B cell (primary cell): ENCODE measurements at regions not wholly inside any gene's neighbourhood (a gene's known extent, or its start where the extent isn't known, plus 50 kb on each side); places are given as distances from the start of the nearest gene placed in this dataset.

Source experiments
- ATAC-seq: fragments of 200-7000 bp; cut with Tn5 transposase; one replicate; pipeline ENCODE4 v1.10.0; 2021; ENCODE audit warnings: low read depth, mild to moderate bottlenecking, moderate number of reproducible peaks, moderate library complexity
- CTCF ChIA-PET: fragments of 350-600 bp; sonication (Branson Sonifier 250); formaldehyde crosslinking; loops from one replicate; lab custom pipeline; 2021; ENCODE audit warnings: antibody characterized with exemption, inconsistent platforms; lab: Charles Lee
- POLR2A ChIA-PET: fragments of 350-600 bp; sonication (Branson Sonifier 250); formaldehyde crosslinking; loops from one replicate; lab custom pipeline; 2021; ENCODE audit warnings: antibody characterized with exemption; lab: Charles Lee
- DNase-seq: peaks from one replicate; pipeline ENCODE4 v3.0.0; 2013
- H2AFZ ChIP-seq: 2 replicates; pipeline ENCODE4 v1.6.1; 2012; ENCODE audit warnings: mild to moderate bottlenecking, low read depth, low read length; ENCODE audit not compliant: insufficient read depth, poor library complexity, severe bottlenecking
- H3K27ac ChIP-seq, 2 donors: 1 replicate in 1 of 2; 2 replicates in 1 of 2; pipeline ENCODE4 v1.5.1; 2012 to 2013; ENCODE audit warnings: low read length in 2 of 2, mild to moderate bottlenecking in 2 of 2, moderate library complexity in 1 of 2
- H3K27me3 ChIP-seq, 4 experiments: fragments of 200-600 bp in 1 of 4; sonication (generic) in 1 of 4; replicated peaks in 1 of 4; 1 replicate in 2 of 4; 2 replicates in 2 of 4; pipeline versions ENCODE4 v1.6.1 to v1.7.0; 2013 to 2016; ENCODE audit warnings: low read length in 3 of 4, mild to moderate bottlenecking in 2 of 4, mixed read lengths in 1 of 4, moderate library complexity in 1 of 4; ENCODE audit not compliant: insufficient read depth in 4 of 4, control insufficient read depth in 3 of 4; ENCODE audit errors: control extremely low read depth in 1 of 4
- H3K36me3 ChIP-seq, 2 experiments: replicated peaks in 1 of 2; 1 replicate in 1 of 2; 2 replicates in 1 of 2; pipeline versions ENCODE4 v1.6.1 to v1.7.1; 2013; ENCODE audit warnings: low read length in 1 of 2; ENCODE audit not compliant: insufficient read depth in 2 of 2, control insufficient read depth in 1 of 2; ENCODE audit errors: control extremely low read depth in 1 of 2, extremely low read depth in 1 of 2
- H3K4me1 ChIP-seq, 2 donors: fragments of 200-600 bp in 1 of 2; sonication (generic) in 1 of 2; 1 replicate in 1 of 2; 2 replicates in 1 of 2; pipeline versions ENCODE4 v1.5.1 to v1.6.1; 2013 to 2017; ENCODE audit warnings: low read length in 2 of 2; ENCODE audit not compliant: control insufficient read depth in 2 of 2, insufficient read depth in 2 of 2
- H3K4me2 ChIP-seq: replicated peaks from 2 replicates; pipeline ENCODE3; 2012; ENCODE audit warnings: mild to moderate bottlenecking, low read depth, low read length; ENCODE audit not compliant: poor library complexity, severe bottlenecking
- H3K4me3 ChIP-seq, 5 experiments: fragments of 200-600 bp in 1 of 5; sonication (generic) in 1 of 5; 1 replicate in 3 of 5; 2 replicates in 2 of 5; pipeline versions ENCODE4 v1.5.1 to v1.7.0; 2011 to 2016; ENCODE audit warnings: low read length in 4 of 5, mild to moderate bottlenecking in 4 of 5, low read depth in 2 of 5, control low read depth in 1 of 5, moderate library complexity in 1 of 5; ENCODE audit not compliant: insufficient read depth in 1 of 5; ENCODE audit errors: control extremely low read depth in 1 of 5, extremely low read depth in 1 of 5
- H3K79me2 ChIP-seq: fragments of 200-600 bp; sonication (generic); one replicate; pipeline ENCODE4 v1.6.0; 2016; ENCODE audit warnings: low read length; ENCODE audit not compliant: control insufficient read depth, insufficient read depth
- H3K9ac ChIP-seq: fragments of 200-600 bp; sonication (generic); 2 replicates; pipeline ENCODE4 v1.6.1; 2017; ENCODE audit warnings: mild to moderate bottlenecking, low read length, moderate library complexity
- H3K9me3 ChIP-seq, 3 donors: one replicate each; pipeline versions ENCODE4 v1.6.1 to v1.7.1; 2013; ENCODE audit warnings: low read length in 2 of 3; ENCODE audit not compliant: control insufficient read depth in 2 of 3, insufficient read depth in 1 of 3; ENCODE audit errors: control extremely low read depth in 1 of 3
- H4K20me1 ChIP-seq: 2 replicates; pipeline ENCODE4 v1.6.0; 2012; ENCODE audit warnings: mild to moderate bottlenecking, low read length; ENCODE audit not compliant: insufficient read depth, control insufficient read depth, poor library complexity, severe bottlenecking
- H3K27ac Mint-ChIP-seq: one replicate; pipeline ENCODE4 v1.8.0; 2021; ENCODE audit warnings: mixed read lengths
- H3K27me3 Mint-ChIP-seq: one replicate; pipeline ENCODE4 v1.8.0; 2021; ENCODE audit warnings: mixed read lengths
- H3K4me1 Mint-ChIP-seq: one replicate; pipeline ENCODE4 v1.8.0; 2021; ENCODE audit warnings: mixed read lengths
- H3K4me3 Mint-ChIP-seq: one replicate; pipeline ENCODE4 v1.8.0; 2021; ENCODE audit warnings: mixed read lengths
- H3K9me3 Mint-ChIP-seq: one replicate; pipeline ENCODE4 v1.8.0; 2022; ENCODE audit warnings: mixed read lengths; ENCODE audit not compliant: insufficient read depth
- CTCF ChIP-seq: fragments of 200-600 bp; IDR thresholded peaks from one replicate; pipeline ENCODE4 v1.8.0; 2022; ENCODE audit warnings: antibody characterized with exemption, mild to moderate bottlenecking
- EZH2 ChIP-seq: IDR thresholded peaks from 2 replicates; pipeline ENCODE4 v1.6.1; 2012; ENCODE audit warnings: borderline replicate concordance, low read depth, mild to moderate bottlenecking, moderate library complexity, low read length; ENCODE audit not compliant: insufficient read depth, poor library complexity, severe bottlenecking
- WGBS: methylation state at CpG from one replicate; pipeline ENCODE4 v1.1.5; 2013; ENCODE audit warnings: missing lambda C conversion rate; ENCODE audit not compliant: insufficient coverage; 5-methylcytosine and 5-hydroxymethylcytosine counted together
- intact Hi-C: fragments of 100-400 bp; cut with micrococcal nuclease; formaldehyde crosslinking; loops from one replicate; pipeline ENCODE4 v1.10.0; 2022

DNA sequence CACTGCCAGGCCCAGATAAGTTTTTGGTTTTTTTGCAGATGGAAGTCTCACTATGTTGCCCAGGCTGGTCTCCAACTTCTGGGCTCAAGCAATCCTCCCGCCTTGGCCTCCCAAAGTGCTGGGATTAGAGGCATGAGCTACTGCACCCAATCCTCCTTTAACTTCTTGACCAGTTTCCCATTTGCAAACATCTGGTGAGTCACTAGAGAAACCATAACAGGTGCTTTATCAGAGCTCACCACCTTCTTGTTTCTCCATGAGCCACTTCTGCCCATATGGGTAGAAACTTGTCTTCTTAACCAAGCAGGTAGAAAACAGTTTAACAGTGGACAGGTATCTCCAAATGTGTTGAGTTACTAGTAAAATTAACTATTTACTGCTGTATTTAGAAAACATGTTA lies 128.4 kb upstream of the AP1S2 start:
- Histone ChIP-seq H3K79me2 (no peaks in the 10 kb centered on the region), H3K4me1 (no peaks in the 10 kb centered on the region), H3K36me3 (no peaks in the 10 kb centered on the region), H3K4me3 (no peak overlapping the region), H4K20me1 (no peaks in the 10 kb centered on the region), H3K9ac (no peak overlapping the region), H3K27ac (no peak overlapping the region), H3K27me3 (no peaks in the 10 kb centered on the region), H3K4me2 (no peak overlapping the region), H2AFZ (no peak overlapping the region), H3K9me3 (no peaks in the 10 kb centered on the region)
- peaks cover 3% of the 10 kb centered on the region for H3K4me1 Mint-ChIP-seq
- TF ChIP-seq CTCF (no peak), EZH2 (no peak)
- ChIA-PET POLR2A (no interaction called here), CTCF (no interaction called here)
- H3K27ac Mint-ChIP-seq = no peak overlapping the region
- intact Hi-C loops = no loop called here
- no peaks in the 10 kb centered on the region for H3K9me3 Mint-ChIP-seq
- H3K27me3 Mint-ChIP-seq = no peaks in the 10 kb centered on the region
- no CpG with 5 or more reads among the region's 1 CpG for WGBS
- no peak overlapping the region for H3K4me3 Mint-ChIP-seq
- ATAC-seq (no peak), DNase-seq (no peak)

- Mint-ChIP-seq H3K9me3 (no peaks in the 10 kb centered on the region), H3K27ac (peak overlapping the region; percentile 3), H3K27me3 (no peaks in the 10 kb centered on the region), H3K4me1 (peaks cover 21% of the 10 kb centered on the region), H3K4me3 (no peak overlapping the region)
- ATAC-seq (no peak), DNase-seq (no peak)
- H3K36me3 ChIP-seq = no peaks in the 10 kb centered on the region
- no peaks in the 10 kb centered on the region for H3K27me3 ChIP-seq
- H3K4me1 ChIP-seq = peaks cover 3 to 15% of the 10 kb centered on the region in 2 donors
- ChIA-PET CTCF (no interaction called here), POLR2A (no interaction called here)
- H3K9me3 ChIP-seq = no peaks in the 10 kb centered on the region
- no peak overlapping the region for H3K4me2 ChIP-seq
- no peak overlapping the region for H3K9ac ChIP-seq
- no peak overlapping the region for H2AFZ ChIP-seq
- no CpG with 5 or more reads among the region's 3 CpGs for WGBS
- no peak for TF ChIP-seq CTCF
- TF ChIP-seq EZH2 = no peak
- H3K27ac ChIP-seq = no peak overlapping the region
- no peaks in the 10 kb centered on the region for H4K20me1 ChIP-seq
- intact Hi-C loops = loop anchor here (10.0 kb wide), 1 partner anchor 73 kb away; no protein-coding TSS in a partner anchor
- no peak overlapping the region for H3K4me3 ChIP-seq
- no peaks in the 10 kb centered on the region for H3K79me2 ChIP-seq
Measured at GRCh38 chrX:15977644-15978043, 123.0 kb upstream of the AP1S2 start.
